Hepatocyte (in vitro differentiated cells): ENCODE measurements at regions not wholly inside any gene's neighbourhood (a gene's known extent, or its start where the extent isn't known, plus 50 kb on each side); places are given as distances from the start of the nearest gene placed in this dataset.

Source experiments
- DNase-seq: peaks from one replicate; pipeline ENCODE4 v3.0.0-alpha.2; 2016; ENCODE audit warnings: low spot score
- H2AFZ ChIP-seq: fragments of 200-600 bp; sonication (generic); 2 replicates; pipeline ENCODE4 v1.6.0; 2016; ENCODE audit warnings: antibody characterized with exemption, mild to moderate bottlenecking
- H3K27ac ChIP-seq: fragments of 200-600 bp; sonication (generic); 2 replicates; pipeline ENCODE4 v1.5.1; 2016; ENCODE audit warnings: mild to moderate bottlenecking
- H3K27me3 ChIP-seq: fragments of 200-600 bp; sonication (generic); 2 replicates; pipeline ENCODE4 v1.6.1; 2016
- H3K36me3 ChIP-seq: fragments of 200-600 bp; sonication (generic); replicated peaks from 2 replicates; pipeline ENCODE4 v1.5.1; 2016; ENCODE audit warnings: low read depth; ENCODE audit not compliant: insufficient read depth
- H3K4me1 ChIP-seq: fragments of 200-600 bp; sonication (generic); 2 replicates; pipeline ENCODE4 v1.5.1; 2016; ENCODE audit warnings: mild to moderate bottlenecking, moderate library complexity; ENCODE audit not compliant: insufficient read depth
- H3K4me2 ChIP-seq: fragments of 200-600 bp; sonication (generic); 2 replicates; pipeline ENCODE4 v1.6.0; 2016
- H3K4me3 ChIP-seq: fragments of 200-600 bp; sonication (generic); 2 replicates; pipeline ENCODE4 v1.5.1; 2016; ENCODE audit warnings: mild to moderate bottlenecking
- H3K79me2 ChIP-seq: fragments of 200-600 bp; sonication (generic); 2 replicates; pipeline ENCODE4 v1.6.0; 2017; ENCODE audit warnings: mild to moderate bottlenecking
- H3K9me2 ChIP-seq: fragments of 200-600 bp; sonication (generic); replicated peaks from 2 replicates; pipeline ENCODE4 v1.6.0; 2017; ENCODE audit warnings: mild to moderate bottlenecking; ENCODE audit not compliant: insufficient read depth
- H3K9me3 ChIP-seq: fragments of 200-600 bp; sonication (generic); 2 replicates; pipeline ENCODE4 v1.5.1; 2016; ENCODE audit warnings: low read depth, mild to moderate bottlenecking
- H4K20me1 ChIP-seq: fragments of 200-600 bp; sonication (generic); 2 replicates; pipeline ENCODE4 v1.6.0; 2016; ENCODE audit warnings: mild to moderate bottlenecking; ENCODE audit not compliant: insufficient read depth, poor library complexity, severe bottlenecking
- EZH2 ChIP-seq: fragments of 200-600 bp; sonication (generic); IDR thresholded peaks from 2 replicates; pipeline ENCODE4 v1.6.1; 2016; ENCODE audit warnings: antibody characterized with exemption, mild to moderate bottlenecking, borderline replicate concordance
- EZH2phosphoT487 ChIP-seq: fragments of 200-600 bp; sonication (generic); IDR thresholded peaks from one replicate; pipeline ENCODE4 v1.6.1; 2018; ENCODE audit warnings: antibody characterized with exemption, mild to moderate bottlenecking, low read depth, moderate library complexity; ENCODE audit not compliant: unreplicated experiment, severe bottlenecking
- WGBS: methylation state at CpG from one replicate; pipeline ENCODE4 v1.1.6; 2016; ENCODE audit warnings: low lambda C conversion rate; ENCODE audit errors: missing lambda C conversion rate; 5-methylcytosine and 5-hydroxymethylcytosine counted together
- TF ChIP-seq, protein P1 (sequence below): fragments of 200-600 bp; sonication (generic); IDR thresholded peaks from 2 replicates; pipeline ENCODE4 v1.5.1; 2016; ENCODE audit warnings: antibody characterized with exemption, mild to moderate bottlenecking; ENCODE audit not compliant: poor library complexity

DNA sequence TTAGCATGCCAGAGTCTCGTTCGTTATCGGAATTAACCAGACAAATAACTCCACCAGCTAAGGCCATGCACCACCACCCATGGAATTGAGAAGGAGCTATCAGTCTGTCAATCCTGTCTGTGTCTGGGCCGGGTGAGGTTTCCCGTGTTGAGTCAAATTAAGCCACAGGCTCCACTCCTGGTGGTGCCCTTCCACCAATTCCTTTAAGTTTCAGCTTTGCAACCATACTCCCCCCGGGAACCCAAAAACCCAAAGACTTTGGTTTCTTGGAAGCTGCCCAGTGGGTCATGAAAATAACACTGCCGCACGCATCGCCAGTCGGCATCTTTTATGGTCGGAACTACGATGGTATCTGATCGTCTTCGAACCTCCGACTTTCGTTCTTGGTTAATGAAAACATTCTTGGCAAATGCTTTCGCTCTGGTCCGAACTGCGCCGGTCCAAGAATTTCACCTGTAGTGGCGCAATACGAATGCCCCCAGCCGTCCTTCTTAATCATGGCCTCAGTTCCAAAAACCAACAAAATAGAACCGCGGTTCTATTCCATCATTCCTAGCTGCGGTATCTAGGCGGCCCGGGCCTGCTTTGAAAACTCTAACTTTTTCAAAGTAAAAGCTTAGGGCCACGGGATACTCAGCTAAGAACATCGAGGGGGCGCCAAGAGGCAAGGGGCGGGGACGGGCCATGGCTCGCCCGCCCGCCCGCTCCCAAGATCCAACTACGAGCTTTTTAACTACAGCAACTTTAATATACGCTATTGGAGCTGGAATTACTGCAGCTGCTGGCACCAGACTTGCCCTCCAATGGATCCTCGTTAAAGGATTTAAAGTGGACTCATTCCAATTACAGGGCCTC, 1958.5 kb upstream of the DEFB115 start:
- Histone ChIP-seq H3K4me3 (no peak overlapping the region), H3K9me3 (no peaks in the 10 kb centered on the region), H4K20me1 (no peaks in the 10 kb centered on the region), H3K36me3 (no peaks in the 10 kb centered on the region), H2AFZ (no peak overlapping the region), H3K4me2 (no peak overlapping the region), H3K9me2 (no peaks in the 10 kb centered on the region), H3K27me3 (no peaks in the 10 kb centered on the region), H3K27ac (no peak overlapping the region), H3K79me2 (no peaks in the 10 kb centered on the region), H3K4me1 (no peaks in the 10 kb centered on the region)
- no peak for DNase-seq
- WGBS: 81% methylated on average over 40 of the region's 40 CpGs
- TF ChIP-seq EZH2phosphoT487: no peak
- TF ChIP-seq, protein P1, sequence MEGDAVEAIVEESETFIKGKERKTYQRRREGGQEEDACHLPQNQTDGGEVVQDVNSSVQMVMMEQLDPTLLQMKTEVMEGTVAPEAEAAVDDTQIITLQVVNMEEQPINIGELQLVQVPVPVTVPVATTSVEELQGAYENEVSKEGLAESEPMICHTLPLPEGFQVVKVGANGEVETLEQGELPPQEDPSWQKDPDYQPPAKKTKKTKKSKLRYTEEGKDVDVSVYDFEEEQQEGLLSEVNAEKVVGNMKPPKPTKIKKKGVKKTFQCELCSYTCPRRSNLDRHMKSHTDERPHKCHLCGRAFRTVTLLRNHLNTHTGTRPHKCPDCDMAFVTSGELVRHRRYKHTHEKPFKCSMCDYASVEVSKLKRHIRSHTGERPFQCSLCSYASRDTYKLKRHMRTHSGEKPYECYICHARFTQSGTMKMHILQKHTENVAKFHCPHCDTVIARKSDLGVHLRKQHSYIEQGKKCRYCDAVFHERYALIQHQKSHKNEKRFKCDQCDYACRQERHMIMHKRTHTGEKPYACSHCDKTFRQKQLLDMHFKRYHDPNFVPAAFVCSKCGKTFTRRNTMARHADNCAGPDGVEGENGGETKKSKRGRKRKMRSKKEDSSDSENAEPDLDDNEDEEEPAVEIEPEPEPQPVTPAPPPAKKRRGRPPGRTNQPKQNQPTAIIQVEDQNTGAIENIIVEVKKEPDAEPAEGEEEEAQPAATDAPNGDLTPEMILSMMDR: no peak
- no peak for TF ChIP-seq EZH2

DNA sequence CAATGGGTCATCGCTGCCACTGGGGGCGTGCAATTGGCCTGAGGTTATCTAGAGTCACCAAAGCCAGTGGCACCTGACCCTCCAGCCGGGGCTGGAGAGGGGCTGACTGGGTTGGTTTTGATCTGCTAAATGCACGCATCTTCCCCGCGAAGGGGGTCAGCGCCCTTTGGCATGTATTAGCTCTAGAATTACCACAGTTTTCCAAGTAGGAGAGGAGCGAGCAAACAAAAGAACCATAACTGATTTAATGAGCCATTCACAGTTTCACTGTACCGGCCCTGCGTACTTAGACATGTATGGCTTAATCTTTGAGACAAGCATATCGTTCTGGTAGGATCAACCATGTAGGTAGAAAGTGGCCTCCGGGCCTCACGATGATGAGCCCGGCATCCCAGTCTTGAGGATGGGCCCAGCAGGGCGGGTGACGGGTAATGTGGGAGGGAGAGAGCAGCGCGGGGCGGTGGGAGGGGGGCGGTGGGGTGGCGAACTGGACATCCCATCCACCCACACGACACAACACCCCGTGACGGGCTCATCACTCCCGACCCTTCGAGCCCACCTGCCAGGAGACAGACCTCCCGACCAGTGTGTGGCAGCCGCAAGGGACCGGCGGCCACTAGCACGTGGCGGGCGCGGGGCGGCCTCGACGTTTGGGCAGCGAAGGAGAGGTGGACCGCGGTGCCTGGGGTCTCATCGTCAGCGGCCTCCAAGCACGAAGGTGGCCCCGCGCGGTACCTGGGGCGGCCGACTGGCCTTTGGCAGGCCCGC, 1957.5 kb upstream of the DEFB115 start:
- DNase-seq: no peak
- no peaks in the 10 kb centered on the region for H3K9me3 ChIP-seq
- H3K79me2 ChIP-seq: no peaks in the 10 kb centered on the region
- no peaks in the 10 kb centered on the region for H3K9me2 ChIP-seq
- H2AFZ ChIP-seq: no peak overlapping the region
- TF ChIP-seq, protein P1: no peak
- no peak for TF ChIP-seq EZH2
- no peak for TF ChIP-seq EZH2phosphoT487
- H3K27me3 ChIP-seq: no peaks in the 10 kb centered on the region
- no peak overlapping the region for H3K27ac ChIP-seq
- H3K4me3 ChIP-seq: no peak overlapping the region
- H4K20me1 ChIP-seq: no peaks in the 10 kb centered on the region
- no peaks in the 10 kb centered on the region for H3K36me3 ChIP-seq
- WGBS: 79% methylated on average over 38 of the region's 49 CpGs
- no peaks in the 10 kb centered on the region for H3K4me1 ChIP-seq
- no peak overlapping the region for H3K4me2 ChIP-seq

DNA sequence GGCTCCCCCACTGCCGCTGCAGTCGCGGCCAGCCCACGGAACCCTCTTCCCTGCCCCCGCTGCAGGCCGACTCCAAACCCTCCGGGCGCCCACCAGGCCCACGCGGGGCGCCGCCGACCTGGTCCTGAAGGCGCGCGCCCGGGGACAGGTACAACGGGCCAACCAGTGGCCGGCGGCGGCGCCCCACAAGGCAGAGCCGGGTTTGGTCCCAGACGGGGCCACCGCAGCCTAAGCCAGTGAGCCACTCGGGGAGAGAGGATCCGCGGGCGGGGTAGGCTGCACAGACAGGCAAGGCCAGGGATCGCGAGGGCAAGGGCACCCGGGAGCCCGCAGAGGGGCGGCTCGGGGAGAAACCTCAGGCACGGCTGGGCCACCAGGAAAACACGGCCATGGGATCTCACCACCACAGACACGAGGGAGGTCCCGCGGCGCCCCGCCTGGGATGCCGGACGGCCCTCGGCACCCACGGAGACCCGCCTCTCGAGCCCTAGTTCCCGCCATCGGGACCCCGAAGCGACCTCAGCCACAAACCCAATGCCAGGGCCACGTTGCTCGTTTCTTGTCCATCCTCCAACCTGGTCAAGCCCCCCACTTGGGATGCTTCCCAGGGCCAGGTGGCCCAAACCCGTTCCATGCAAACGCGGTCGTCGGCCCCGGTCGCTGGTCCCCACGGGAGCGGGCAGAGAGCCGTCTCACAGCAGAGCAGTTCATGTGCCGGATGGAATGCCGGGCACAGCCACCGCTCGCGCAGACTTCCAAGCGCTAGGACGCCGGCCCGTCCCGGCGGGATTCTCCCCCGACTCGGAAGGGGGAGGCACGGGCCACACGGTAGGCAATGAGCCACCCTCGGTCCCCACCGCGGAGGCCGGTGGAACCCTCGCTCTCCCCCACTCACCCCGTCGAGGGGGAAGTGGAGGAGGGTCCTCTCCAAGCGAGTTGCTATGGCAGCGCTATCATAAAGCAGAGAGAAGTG, 1956.6 kb upstream of the DEFB115 start:
- Histone ChIP-seq H3K27me3 (no peaks in the 10 kb centered on the region), H4K20me1 (no peaks in the 10 kb centered on the region), H3K4me3 (no peak overlapping the region), H3K4me1 (no peaks in the 10 kb centered on the region), H3K27ac (no peak overlapping the region), H3K9me2 (no peaks in the 10 kb centered on the region), H3K9me3 (no peaks in the 10 kb centered on the region), H2AFZ (no peak overlapping the region), H3K4me2 (no peak overlapping the region), H3K36me3 (no peaks in the 10 kb centered on the region), H3K79me2 (no peaks in the 10 kb centered on the region)
- no peak for DNase-seq
- WGBS: 84% methylated on average over 73 of the region's 88 CpGs
- TF ChIP-seq EZH2: no peak
- TF ChIP-seq EZH2phosphoT487: no peak
- TF ChIP-seq, protein P1: no peak
